ENCODE measurements at regions not wholly inside any gene's neighbourhood (a gene's known extent, or its start where the extent isn't known, plus 50 kb on each side); places are given as distances from the start of the nearest gene placed in this dataset.

DNA sequence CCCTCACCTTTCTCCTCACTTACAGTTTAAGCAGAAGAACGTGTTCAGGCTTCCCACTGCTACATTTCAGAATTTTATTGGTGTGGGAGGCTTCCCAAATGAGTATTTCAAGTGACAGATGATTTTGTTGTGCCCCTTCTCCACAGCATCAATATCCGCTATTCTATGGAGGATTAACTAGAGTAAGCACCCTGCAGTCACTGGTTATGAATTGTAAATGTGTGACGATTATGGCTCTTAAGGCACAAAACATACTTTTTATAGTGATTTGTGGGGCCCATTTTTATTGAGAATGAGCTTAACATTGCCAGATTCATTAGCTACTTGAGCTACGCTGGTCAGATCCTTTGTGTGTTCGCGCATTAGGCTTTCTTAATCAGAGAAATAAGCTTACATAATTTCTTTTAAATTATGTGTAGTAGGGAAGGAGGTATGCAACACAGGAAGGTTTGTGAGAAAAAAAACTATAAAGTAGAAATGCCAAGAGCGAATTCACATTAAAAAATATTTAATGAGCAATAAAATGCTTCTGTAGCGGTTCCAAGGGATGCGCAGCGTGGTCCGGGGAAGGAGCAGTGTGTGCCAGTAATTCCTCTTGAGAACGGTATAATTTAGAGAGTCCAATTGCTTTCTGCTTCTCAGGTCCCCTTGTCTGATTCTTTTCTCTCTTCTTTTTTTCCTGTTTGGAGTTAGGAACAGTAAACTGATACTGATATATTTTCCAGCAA, 2380.4 kb downstream of the MAT2B start:
- ChIA-PET POLR2A (no interaction called here), CTCF (no interaction called here)
- no peak for DNase-seq (ENCODE audit: extremely low spot score)
- TF ChIP-seq CTCF (IDR thresholded peaks at IDR 0.05; ENCODE audit: control extremely low read depth, extremely low read depth, low read depth, missing control alignments) = no peak

DNA sequence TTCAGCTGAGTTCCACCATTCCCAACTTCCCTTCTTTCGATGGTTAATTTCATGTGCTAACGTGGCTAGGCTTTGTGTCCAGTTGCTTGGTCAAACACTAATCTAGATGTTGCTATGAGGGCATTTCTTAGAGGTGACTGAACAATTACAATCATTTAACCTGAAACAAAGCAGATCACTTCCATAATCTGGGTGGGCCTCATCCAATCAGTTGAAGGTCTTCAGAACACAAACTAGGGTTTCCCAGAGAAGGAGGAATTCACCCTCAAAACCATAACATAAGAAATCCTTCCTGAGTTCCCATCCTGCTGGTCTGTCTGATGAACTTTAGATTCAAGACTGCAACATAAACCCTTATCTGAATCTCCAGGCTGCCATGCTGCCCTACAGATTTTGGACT, 2381.7 kb downstream of the MAT2B start:
- DNase-seq (ENCODE audit: extremely low spot score) = no peak
- no peak for TF ChIP-seq CTCF (IDR thresholded peaks at IDR 0.05; ENCODE audit: control extremely low read depth, extremely low read depth, low read depth, missing control alignments)
- ChIA-PET POLR2A (no interaction called here), CTCF (no interaction called here)

GRCh38 chr5:165892383-165892782, 2387.0 kb downstream of the MAT2B start:
- TF ChIP-seq CTCF (IDR thresholded peaks at IDR 0.05; ENCODE audit: control extremely low read depth, extremely low read depth, low read depth, missing control alignments) = no peak
- CTCF ChIA-PET = no interaction called here
- no peak for DNase-seq (ENCODE audit: extremely low spot score)
- POLR2A ChIA-PET = no interaction called here

DNA sequence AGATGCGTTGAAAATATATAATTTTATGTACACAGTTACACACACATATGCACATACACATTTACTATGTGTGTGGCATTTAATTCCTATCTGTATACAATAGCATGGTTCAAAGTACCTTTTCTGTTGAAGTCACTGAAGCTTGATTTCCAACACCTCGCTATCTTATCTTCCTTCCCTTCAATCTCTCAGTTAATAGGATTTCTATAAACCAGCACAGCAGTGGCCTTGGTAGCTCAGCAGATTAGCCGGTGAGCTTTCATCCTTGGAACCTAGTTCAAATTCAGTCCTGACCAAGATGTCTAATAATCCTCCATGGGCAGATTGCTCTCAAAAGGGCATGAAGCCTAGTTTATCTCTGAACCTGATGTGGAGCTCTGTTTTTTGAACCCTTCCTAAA, 2389.5 kb downstream of the MAT2B start:
- DNase-seq (ENCODE audit: extremely low spot score) = no peak
- no peak for TF ChIP-seq CTCF (IDR thresholded peaks at IDR 0.05; ENCODE audit: control extremely low read depth, extremely low read depth, low read depth, missing control alignments)
- ChIA-PET POLR2A (no interaction called here), CTCF (interaction anchor here (1.0 kb wide), 1 partner anchor 25 kb away, joined by 3 read pairs; no protein-coding TSS in a partner anchor)

DNA sequence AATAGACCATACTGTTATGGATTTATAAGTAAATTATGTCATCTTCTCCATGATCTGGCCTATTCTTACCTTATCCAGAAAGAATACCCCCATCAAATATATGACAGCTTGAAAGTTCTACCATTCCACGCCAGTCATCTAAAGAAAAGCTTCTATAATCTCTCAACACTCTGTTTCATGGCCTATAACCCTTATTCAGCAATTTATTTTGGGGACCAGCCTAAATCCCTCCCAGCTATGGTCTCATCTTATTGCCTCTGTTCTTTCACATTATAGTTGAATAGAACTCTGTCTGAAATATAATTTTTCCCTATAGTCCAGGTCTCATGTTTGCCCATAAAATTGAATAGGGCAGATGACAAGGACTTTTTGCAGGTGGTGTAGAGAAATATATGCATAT, 2387.6 kb upstream of the WWC1 start:
- ChIA-PET CTCF (interaction anchor here (1.3 to 1.5 kb wide), 2 partner anchors 10 to 40 kb away, joined by 3 read pairs; no protein-coding TSS in a partner anchor), POLR2A (no interaction called here)
- DNase-seq (ENCODE audit: extremely low spot score) = no peak
- no peak for TF ChIP-seq CTCF (IDR thresholded peaks at IDR 0.05; ENCODE audit: control extremely low read depth, extremely low read depth, low read depth, missing control alignments)

- POLR2A ChIA-PET = no interaction called here
- TF ChIP-seq CTCF (IDR thresholded peaks at IDR 0.05; ENCODE audit: control extremely low read depth, extremely low read depth, low read depth, missing control alignments) = no peak
- CTCF ChIA-PET = no interaction called here
- DNase-seq (ENCODE audit: extremely low spot score) = no peak
Measured at GRCh38 chr5:165906871-165907270, 2384.6 kb upstream of the WWC1 start.

Measured in GM10248 (cell line).